OCI-LY3 (cell line): ENCODE measurements at regions not wholly inside any gene's neighbourhood (a gene's known extent, or its start where the extent isn't known, plus 50 kb on each side); places are given as distances from the start of the nearest gene placed in this dataset.

Experiments
- EZH2phosphoT487 ChIP-seq: fragments of 200-600 bp; shearing (Covaris generic); IDR thresholded peaks from 2 replicates; pipeline ENCODE4 v1.6.1; 2018; ENCODE audit warnings: antibody characterized with exemption, mixed run types, low read depth
- TF ChIP-seq, protein P1 (sequence below): fragments of 200-600, 300-600 bp; sonication (generic); IDR thresholded peaks from 2 replicates; pipeline ENCODE4 v1.5.1; 2014; ENCODE audit warnings: antibody characterized with exemption, low read length, low read depth

DNA sequence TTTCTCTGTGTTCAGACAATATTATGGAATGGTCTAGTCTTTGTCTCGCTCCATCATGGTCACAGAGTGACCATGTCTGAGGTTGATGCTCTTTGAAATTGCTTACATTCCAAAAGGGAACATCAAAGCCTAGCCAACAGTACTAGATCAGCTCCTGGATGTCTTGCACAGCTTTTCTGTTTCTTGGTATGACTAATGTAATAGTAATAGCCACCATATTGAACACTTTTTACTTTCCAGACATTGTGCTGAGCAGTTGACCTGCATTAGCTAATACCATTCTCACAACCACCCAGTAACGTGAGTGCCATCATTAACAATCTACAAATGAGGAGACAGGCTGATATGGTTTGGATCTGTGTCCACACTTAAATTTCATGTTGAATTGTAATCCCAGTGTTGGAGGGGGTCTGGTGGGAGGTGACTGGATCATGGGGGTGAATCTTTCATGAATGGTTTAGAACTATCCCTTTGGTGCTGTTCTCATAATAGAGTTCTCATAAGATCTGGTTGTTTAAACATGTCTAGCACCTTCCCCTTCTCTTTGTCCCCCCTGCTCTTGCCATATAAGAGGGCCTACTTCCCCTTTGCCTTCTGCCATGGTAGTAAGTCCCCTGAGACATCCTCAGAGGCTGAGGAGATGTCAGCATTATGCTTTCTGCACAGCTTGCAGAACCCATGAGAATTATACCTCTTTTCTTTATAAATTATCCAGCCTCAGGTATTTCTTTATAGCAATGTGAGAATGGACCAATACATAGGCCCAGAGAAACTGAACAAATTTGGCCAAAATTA, 577.5 kb upstream of the CLINT1 start:
- no peak for TF ChIP-seq EZH2phosphoT487
- TF ChIP-seq, protein P1, sequence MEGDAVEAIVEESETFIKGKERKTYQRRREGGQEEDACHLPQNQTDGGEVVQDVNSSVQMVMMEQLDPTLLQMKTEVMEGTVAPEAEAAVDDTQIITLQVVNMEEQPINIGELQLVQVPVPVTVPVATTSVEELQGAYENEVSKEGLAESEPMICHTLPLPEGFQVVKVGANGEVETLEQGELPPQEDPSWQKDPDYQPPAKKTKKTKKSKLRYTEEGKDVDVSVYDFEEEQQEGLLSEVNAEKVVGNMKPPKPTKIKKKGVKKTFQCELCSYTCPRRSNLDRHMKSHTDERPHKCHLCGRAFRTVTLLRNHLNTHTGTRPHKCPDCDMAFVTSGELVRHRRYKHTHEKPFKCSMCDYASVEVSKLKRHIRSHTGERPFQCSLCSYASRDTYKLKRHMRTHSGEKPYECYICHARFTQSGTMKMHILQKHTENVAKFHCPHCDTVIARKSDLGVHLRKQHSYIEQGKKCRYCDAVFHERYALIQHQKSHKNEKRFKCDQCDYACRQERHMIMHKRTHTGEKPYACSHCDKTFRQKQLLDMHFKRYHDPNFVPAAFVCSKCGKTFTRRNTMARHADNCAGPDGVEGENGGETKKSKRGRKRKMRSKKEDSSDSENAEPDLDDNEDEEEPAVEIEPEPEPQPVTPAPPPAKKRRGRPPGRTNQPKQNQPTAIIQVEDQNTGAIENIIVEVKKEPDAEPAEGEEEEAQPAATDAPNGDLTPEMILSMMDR, result no peak
